ENCODE measurements at regions not wholly inside any gene's neighbourhood (a gene's known extent, or its start where the extent isn't known, plus 50 kb on each side); places are given as distances from the start of the nearest gene placed in this dataset.
A peak's percentile ranks its signal among the peaks of the same experiment; 100 is the strongest.

- Histone ChIP-seq H3K9me3 (no peaks in the 10 kb centered on the region), H3K4me3 (no peak overlapping the region), H3K36me3 (no peaks in the 10 kb centered on the region), H3K27me3 (no peaks in the 10 kb centered on the region)
- DNase-seq = no peak
These were observed 438.0 kb downstream of the KCNA4 start for GRCh38 chr11:29578806-29579205.

GRCh38 chr11:29564486-29564885 lies 452.3 kb downstream of the KCNA4 start:
- Histone ChIP-seq H3K4me3 (no peak overlapping the region), H3K9me3 (no peaks in the 10 kb centered on the region), H3K36me3 (no peaks in the 10 kb centered on the region), H3K27me3 (no peaks in the 10 kb centered on the region)
- no peak for DNase-seq

GRCh38 chr11:29562183-29562582 lies 454.6 kb downstream of the KCNA4 start:
- no peak for DNase-seq
- Histone ChIP-seq H3K9me3 (no peaks in the 10 kb centered on the region), H3K36me3 (no peaks in the 10 kb centered on the region), H3K4me3 (no peak overlapping the region), H3K27me3 (no peaks in the 10 kb centered on the region)

GRCh38 chr11:29553990-29554389 lies 462.8 kb downstream of the KCNA4 start:
- Histone ChIP-seq H3K27me3 (no peaks in the 10 kb centered on the region; the same call in 1 of the 2 replicates), H3K9me3 (no peaks in the 10 kb centered on the region), H3K36me3 (no peaks in the 10 kb centered on the region), H3K4me3 (no peak overlapping the region)
- no peak for DNase-seq

GRCh38 chr11:29538339-29539036 lies 478.3 kb downstream of the KCNA4 start:
- no peak for DNase-seq
- no peaks in the 10 kb centered on the region for H3K36me3 ChIP-seq
- no peaks in the 10 kb centered on the region; the same call in 1 of the 2 replicates for H3K27me3 ChIP-seq
- no peaks in the 10 kb centered on the region for H3K9me3 ChIP-seq
- H3K4me3 ChIP-seq = no peak overlapping the region

- no peaks in the 10 kb centered on the region for H3K27me3 ChIP-seq
- H3K9me3 ChIP-seq = no peaks in the 10 kb centered on the region
- no peaks in the 10 kb centered on the region for H3K36me3 ChIP-seq
- no peak overlapping the region for H3K4me3 ChIP-seq
- peak; percentile 18 for DNase-seq
These were observed 482.0 kb downstream of the KCNA4 start for GRCh38 chr11:29534836-29535235.

GRCh38 chr11:29530961-29531360 lies 485.9 kb downstream of the KCNA4 start:
- DNase-seq = no peak
- no peaks in the 10 kb centered on the region for H3K9me3 ChIP-seq
- H3K36me3 ChIP-seq = no peaks in the 10 kb centered on the region
- H3K27me3 ChIP-seq = no peaks in the 10 kb centered on the region
- H3K4me3 ChIP-seq = no peak overlapping the region

- Histone ChIP-seq H3K9me3 (no peaks in the 10 kb centered on the region), H3K4me3 (no peak overlapping the region), H3K36me3 (no peaks in the 10 kb centered on the region), H3K27me3 (no peaks in the 10 kb centered on the region)
- DNase-seq = peak; percentile 17
These were observed 489.4 kb downstream of the KCNA4 start for GRCh38 chr11:29527391-29527936.

GRCh38 chr11:29518389-29519174 lies 498.2 kb downstream of the KCNA4 start:
- Histone ChIP-seq H3K4me3 (no peak overlapping the region), H3K9me3 (no peaks in the 10 kb centered on the region), H3K36me3 (no peaks in the 10 kb centered on the region), H3K27me3 (no peaks in the 10 kb centered on the region)
- DNase-seq = no peak

- Histone ChIP-seq H3K27me3 (no peaks in the 10 kb centered on the region), H3K36me3 (no peaks in the 10 kb centered on the region), H3K9me3 (no peaks in the 10 kb centered on the region), H3K4me3 (no peak overlapping the region)
- no peak for DNase-seq
These were observed 505.4 kb downstream of the KCNA4 start for GRCh38 chr11:29511394-29511793.

GRCh38 chr11:29507376-29507775 lies 509.5 kb downstream of the KCNA4 start:
- Histone ChIP-seq H3K4me3 (no peak overlapping the region), H3K27me3 (no peaks in the 10 kb centered on the region), H3K36me3 (no peaks in the 10 kb centered on the region), H3K9me3 (no peaks in the 10 kb centered on the region)
- no peak for DNase-seq

GRCh38 chr11:29495676-29496075 lies 521.2 kb downstream of the KCNA4 start:
- DNase-seq = no peak
- H3K9me3 ChIP-seq = no peaks in the 10 kb centered on the region
- H3K36me3 ChIP-seq = no peaks in the 10 kb centered on the region
- no peak overlapping the region for H3K4me3 ChIP-seq
- H3K27me3 ChIP-seq = no peaks in the 10 kb centered on the region

- no peak for DNase-seq
- Histone ChIP-seq H3K4me3 (no peak overlapping the region), H3K36me3 (no peaks in the 10 kb centered on the region), H3K9me3 (no peaks in the 10 kb centered on the region), H3K27me3 (no peaks in the 10 kb centered on the region)
These were observed 525.9 kb downstream of the KCNA4 start for GRCh38 chr11:29490938-29491337.

- H3K27me3 ChIP-seq = no peaks in the 10 kb centered on the region
- no peaks in the 10 kb centered on the region for H3K36me3 ChIP-seq
- H3K9me3 ChIP-seq = no peaks in the 10 kb centered on the region
- no peak for DNase-seq
- no peak overlapping the region for H3K4me3 ChIP-seq
These were observed 530.5 kb downstream of the KCNA4 start for GRCh38 chr11:29486301-29486700.

- no peaks in the 10 kb centered on the region for H3K36me3 ChIP-seq
- no peak for DNase-seq
- no peaks in the 10 kb centered on the region for H3K9me3 ChIP-seq
- no peaks in the 10 kb centered on the region for H3K27me3 ChIP-seq
- no peak overlapping the region for H3K4me3 ChIP-seq
These were observed 531.2 kb downstream of the KCNA4 start for GRCh38 chr11:29485641-29486040.

- H3K36me3 ChIP-seq = no peaks in the 10 kb centered on the region
- no peaks in the 10 kb centered on the region for H3K27me3 ChIP-seq
- DNase-seq = no peak
- H3K4me3 ChIP-seq = no peak overlapping the region
- no peaks in the 10 kb centered on the region for H3K9me3 ChIP-seq
These were observed 532.3 kb downstream of the KCNA4 start for GRCh38 chr11:29484548-29484947.

- no peaks in the 10 kb centered on the region for H3K27me3 ChIP-seq
- DNase-seq = no peak
- no peaks in the 10 kb centered on the region for H3K36me3 ChIP-seq
- H3K9me3 ChIP-seq = no peaks in the 10 kb centered on the region
- H3K4me3 ChIP-seq = no peak overlapping the region
These were observed 533.0 kb downstream of the KCNA4 start for GRCh38 chr11:29483831-29484230.

- no peaks in the 10 kb centered on the region for H3K9me3 ChIP-seq
- H3K27me3 ChIP-seq = no peaks in the 10 kb centered on the region
- no peaks in the 10 kb centered on the region for H3K36me3 ChIP-seq
- no peak for DNase-seq
- H3K4me3 ChIP-seq = no peak overlapping the region
These were observed 534.3 kb downstream of the KCNA4 start for GRCh38 chr11:29482510-29482909.
